Astrocyte (in vitro differentiated cells and primary cell): ENCODE measurements at regions not wholly inside any gene's neighbourhood (a gene's known extent, or its start where the extent isn't known, plus 50 kb on each side); places are given as distances from the start of the nearest gene placed in this dataset.

ENCODE experiments used
- CTCF ChIP-seq: IDR thresholded peaks from 2 replicates; pipeline ENCODE4 v1.5.1; 2011; ENCODE audit warnings: low read depth, mild to moderate bottlenecking, inconsistent platforms, low read length, moderate library complexity; ENCODE audit not compliant: insufficient read depth
- EZH2 ChIP-seq: IDR thresholded peaks from 2 replicates; pipeline ENCODE4 v1.6.1; 2012; ENCODE audit warnings: mild to moderate bottlenecking, low read length, inconsistent platforms; ENCODE audit not compliant: insufficient read depth

GRCh38 chr6:130681028-130681427, 146.2 kb upstream of the SMLR1 start:
- TF ChIP-seq EZH2 (no peak), CTCF (no peak)
